Neutrophil (primary cell): ENCODE measurements at regions not wholly inside any gene's neighbourhood (a gene's known extent, or its start where the extent isn't known, plus 50 kb on each side); places are given as distances from the start of the nearest gene placed in this dataset.

Source experiments
- H3K27ac ChIP-seq: fragments of 200-600 bp; sonication (generic); 2 replicates; pipeline ENCODE4 v1.5.1; 2016; ENCODE audit warnings: mild to moderate bottlenecking, moderate library complexity
- H3K27me3 ChIP-seq: fragments of 200-600 bp; sonication (generic); 2 replicates; pipeline ENCODE4 v1.6.0; 2016; ENCODE audit warnings: mild to moderate bottlenecking
- H3K36me3 ChIP-seq: fragments of 200-600 bp; sonication (generic); 2 replicates; pipeline ENCODE4 v1.5.1; 2017
- H3K4me1 ChIP-seq, 2 experiments: fragments of 200-600 bp in 1 of 2; sonication (generic) in 1 of 2; 1 replicate in 1 of 2; 2 replicates in 1 of 2; pipeline versions ENCODE4 v1.5.1 to v1.6.1; 2013 to 2016; ENCODE audit warnings: low read depth in 1 of 2, low read length in 1 of 2, mild to moderate bottlenecking in 1 of 2, moderate library complexity in 1 of 2; ENCODE audit not compliant: control insufficient read depth in 1 of 2, insufficient read depth in 1 of 2
- H3K4me3 ChIP-seq, 2 experiments: fragments of 200-600 bp in 1 of 2; sonication (generic) in 1 of 2; 1 replicate in 1 of 2; 2 replicates in 1 of 2; pipeline ENCODE4 v1.5.1; 2013 to 2016; ENCODE audit warnings: low read depth in 1 of 2, low read length in 1 of 2, mild to moderate bottlenecking in 1 of 2, moderate library complexity in 1 of 2
- H3K9me3 ChIP-seq: fragments of 200-600 bp; sonication (generic); 2 replicates; pipeline ENCODE4 v1.5.1; 2016
- CTCF ChIP-seq: fragments of 200-600 bp; sonication (generic); IDR thresholded peaks from 2 replicates; pipeline ENCODE4 v1.5.1; 2016; ENCODE audit warnings: antibody characterized with exemption

DNA sequence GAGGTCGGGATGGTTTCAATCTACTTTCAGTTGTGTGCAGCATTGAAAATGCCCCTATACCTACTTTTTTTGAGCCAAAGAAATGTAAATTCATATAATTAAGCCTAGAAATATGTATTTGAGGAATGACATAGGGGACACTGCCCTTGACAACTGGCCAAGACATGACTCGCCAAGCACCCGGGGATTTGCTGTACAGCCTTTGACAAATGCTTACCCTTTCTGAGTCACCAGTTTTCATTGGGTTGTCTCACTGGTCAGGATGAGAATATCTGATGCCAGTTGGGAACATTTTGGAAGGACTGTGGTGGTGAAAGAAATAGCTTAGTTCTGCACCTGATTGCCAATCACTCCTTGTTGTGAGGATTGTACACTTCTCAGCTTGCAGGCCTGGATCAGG, 166.8 kb upstream of the HABP2 start:
- no peak for TF ChIP-seq CTCF
- Histone ChIP-seq H3K27ac (no peak overlapping the region), H3K36me3 (no peaks in the 10 kb centered on the region), H3K4me3 (no peak overlapping the region), H3K4me1 (peaks cover 10 to 24% of the 10 kb centered on the region in 2 experiments), H3K27me3 (peaks cover 10% of the 10 kb centered on the region), H3K9me3 (no peaks in the 10 kb centered on the region)

- H3K36me3 ChIP-seq = no peaks in the 10 kb centered on the region
- no peak overlapping the region for H3K4me3 ChIP-seq
- TF ChIP-seq CTCF = no peak
- H3K27ac ChIP-seq = no peak overlapping the region
- H3K27me3 ChIP-seq = peaks cover 10% of the 10 kb centered on the region
- peaks cover 3 to 4% of the 10 kb centered on the region in 2 experiments for H3K4me1 ChIP-seq
- H3K9me3 ChIP-seq = no peaks in the 10 kb centered on the region
These were observed 162.9 kb upstream of the HABP2 start for GRCh38 chr10:113389969-113390368.

- no peak overlapping the region for H3K27ac ChIP-seq
- no peaks in the 10 kb centered on the region for H3K9me3 ChIP-seq
- H3K36me3 ChIP-seq = no peaks in the 10 kb centered on the region
- peaks cover 2% of the 10 kb centered on the region for H3K27me3 ChIP-seq
- no peaks in the 10 kb centered on the region for H3K4me1 ChIP-seq
- H3K4me3 ChIP-seq = no peak overlapping the region
- TF ChIP-seq CTCF = no peak
These were observed 162.0 kb upstream of the HABP2 start for GRCh38 chr10:113390896-113391295.

DNA sequence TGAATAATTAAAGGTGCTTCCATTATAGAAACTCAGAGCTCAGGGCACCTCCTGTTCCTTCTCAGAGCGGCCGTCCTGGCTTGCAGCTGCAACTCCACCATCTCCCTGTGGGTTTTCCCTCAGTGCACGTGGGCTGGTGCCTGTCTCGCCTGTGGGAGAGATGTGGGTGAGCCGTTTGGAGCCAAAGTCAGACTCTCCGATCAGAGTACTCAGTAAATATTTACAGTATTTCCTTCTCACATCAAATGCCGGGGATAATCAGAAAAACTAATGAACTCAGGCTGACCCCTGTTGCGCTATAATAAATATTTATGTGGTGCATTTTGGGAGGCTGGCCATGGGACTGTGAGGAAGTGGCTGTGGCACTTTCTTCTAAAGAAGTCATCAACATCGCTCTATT, 155.8 kb upstream of the HABP2 start:
- no peak overlapping the region for H3K27ac ChIP-seq
- TF ChIP-seq CTCF = no peak
- no peak overlapping the region for H3K4me3 ChIP-seq
- no peaks in the 10 kb centered on the region for H3K4me1 ChIP-seq
- no peaks in the 10 kb centered on the region for H3K9me3 ChIP-seq
- no peaks in the 10 kb centered on the region for H3K27me3 ChIP-seq
- no peaks in the 10 kb centered on the region for H3K36me3 ChIP-seq

- Histone ChIP-seq H3K36me3 (no peaks in the 10 kb centered on the region), H3K4me1 (no peaks in the 10 kb centered on the region), H3K4me3 (no peak overlapping the region), H3K9me3 (no peaks in the 10 kb centered on the region), H3K27ac (no peak overlapping the region), H3K27me3 (no peaks in the 10 kb centered on the region)
- TF ChIP-seq CTCF = no peak
These were observed 153.8 kb upstream of the HABP2 start for GRCh38 chr10:113399065-113399464.

- Histone ChIP-seq H3K36me3 (no peaks in the 10 kb centered on the region), H3K27me3 (no peaks in the 10 kb centered on the region), H3K4me3 (no peak overlapping the region), H3K27ac (no peak overlapping the region), H3K4me1 (no peaks in the 10 kb centered on the region), H3K9me3 (no peaks in the 10 kb centered on the region)
- no peak for TF ChIP-seq CTCF
These were observed 150.3 kb upstream of the HABP2 start for GRCh38 chr10:113402602-113403001.
